K562 (cell line): ENCODE measurements at regions not wholly inside any gene's neighbourhood (a gene's known extent, or its start where the extent isn't known, plus 50 kb on each side); places are given as distances from the start of the nearest gene placed in this dataset.

Experiments used
- ATAC-seq: fragments of 200-7000 bp; cut with Tn5 transposase; 3 replicates; pipeline ENCODE4 v1.9.1; 2020; ENCODE audit warnings: moderate library complexity
- BruUV-seq: library from RNA; stranded (reverse); fragments of 400-500 nt; replicated peaks from 2 replicates; lab custom pipeline; 2021; lab: Mats Ljungman, UMichigan
- CTCF ChIA-PET: fragments of 300-600 bp; formaldehyde crosslinking; extraction: SDS; loops from one replicate; lab custom pipeline; 2021; ENCODE audit warnings: low intra/inter-chr PET ratio; lab: Yijun Ruan, JAX
- POLR2A ChIA-PET: fragments of 300-600, 350-650 bp; sonication (Branson Sonifier 250); formaldehyde crosslinking; extraction: SDS; loops from one replicate; lab custom pipeline; 2021; ENCODE audit warnings: antibody characterized with exemption, inconsistent platforms; lab: Yijun Ruan, JAX
- DNase-seq, 4 experiments: peaks; one replicate each; pipeline versions ENCODE4 v3.0.0 to v3.0.0-alpha.2; 2011 to 2018; ENCODE audit warnings: low spot score in 3 of 4, mixed read lengths in 3 of 4; ENCODE audit errors: extremely low read depth in 1 of 4
- FAIRE-seq: peaks from 2 replicates; lab custom pipeline; 2011; peaks lifted over from hg19 to GRCh38; lab: Jason Lieb, UNC
- H2AFZ ChIP-seq: 2 replicates; pipeline ENCODE4 v1.6.0; 2011; ENCODE audit warnings: low read depth, low read length, control low read depth, inconsistent platforms
- H3K27ac ChIP-seq: fragments of 200-600 bp; 3 replicates; pipeline ENCODE4 v1.8.0; 2011; ENCODE audit warnings: low read depth, mild to moderate bottlenecking, control low read depth, inconsistent platforms, low read length, moderate library complexity, mixed read lengths; ENCODE audit errors: extremely low read depth
- H3K27me3 ChIP-seq, 2 experiments: fragments of 300-600 bp in 1 of 2; 2 replicates in 1 of 2; 3 replicates in 1 of 2; pipeline versions ENCODE4 v1.6.0 to v1.8.0; 2011; ENCODE audit warnings: inconsistent platforms in 2 of 2, low read length in 2 of 2, mild to moderate bottlenecking in 1 of 2, mixed read lengths in 1 of 2, moderate library complexity in 1 of 2; ENCODE audit not compliant: control insufficient read depth in 2 of 2, insufficient read depth in 2 of 2
- H3K36me3 ChIP-seq: fragments of 300-600 bp; 3 replicates; pipeline ENCODE4 v1.8.0; 2011; ENCODE audit warnings: mild to moderate bottlenecking, low read length, inconsistent platforms; ENCODE audit not compliant: control insufficient read depth, insufficient read depth
- H3K4me1 ChIP-seq, 2 experiments: fragments of 200-600 bp in 1 of 2; replicated peaks in 1 of 2; 2 replicates in 1 of 2; 3 replicates in 1 of 2; pipeline versions ENCODE4 v1.5.1 to v1.8.0; 2011; ENCODE audit warnings: inconsistent platforms in 2 of 2, low read length in 2 of 2, mild to moderate bottlenecking in 1 of 2, mixed read lengths in 1 of 2, moderate library complexity in 1 of 2; ENCODE audit not compliant: control insufficient read depth in 2 of 2, insufficient read depth in 2 of 2
- H3K4me2 ChIP-seq: 2 replicates; pipeline ENCODE4 v1.6.1; 2011; ENCODE audit warnings: low read length, control low read depth, inconsistent platforms, mixed read lengths; ENCODE audit not compliant: insufficient read depth
- H3K4me3 ChIP-seq: fragments of 200-600 bp; sonication (generic), shearing (Covaris generic); 2 replicates; pipeline ENCODE4 v1.5.1; 2016; ENCODE audit warnings: control low read depth, inconsistent platforms
- H3K79me2 ChIP-seq: fragments of 200-600 bp; 3 replicates; pipeline ENCODE4 v1.8.0; 2011; ENCODE audit warnings: low read length, inconsistent platforms; ENCODE audit not compliant: control insufficient read depth, insufficient read depth
- H3K9ac ChIP-seq, 2 experiments: 2 replicates each; pipeline versions ENCODE4 v1.6.0 to v1.6.1; 2011; ENCODE audit warnings: low read depth in 2 of 2, low read length in 2 of 2, control low read depth in 1 of 2, inconsistent platforms in 1 of 2, mild to moderate bottlenecking in 1 of 2, mixed read lengths in 1 of 2; ENCODE audit not compliant: insufficient read depth in 1 of 2
- H3K9me1 ChIP-seq: one replicate; pipeline ENCODE4 v1.6.0; 2011; ENCODE audit warnings: inconsistent platforms, mild to moderate bottlenecking, low read length, moderate library complexity; ENCODE audit not compliant: control insufficient read depth, insufficient read depth
- H3K9me3 ChIP-seq: replicated peaks from 2 replicates; pipeline ENCODE4 v1.5.1; 2011; ENCODE audit warnings: low read depth, low read length, inconsistent platforms; ENCODE audit not compliant: control insufficient read depth, insufficient read depth
- H4K20me1 ChIP-seq: replicated peaks from 2 replicates; pipeline ENCODE4 v1.6.1; 2011; ENCODE audit warnings: low read length, inconsistent platforms, mixed read lengths; ENCODE audit not compliant: control insufficient read depth, insufficient read depth
- CEBPG ChIP-seq, 3 experiments: fragments of 200-800 bp in 1 of 3; sonication (Bioruptor generic) in 1 of 3; sonication (generic) in 1 of 3; formaldehyde crosslinking in 1 of 3; IDR thresholded peaks in 2 of 3; conservative IDR thresholded peaks in 1 of 3; 2 replicates each; pipeline versions ENCODE4 v1.6.1 to v1.8.0; 2016 to 2022; ENCODE audit warnings: missing compliant biosample characterization in 2 of 3, missing genetic modification characterization in 2 of 3, mild to moderate bottlenecking in 1 of 3, missing genetic modification reagents in 1 of 3
- LCOR ChIP-seq: sonication (generic); formaldehyde crosslinking; IDR thresholded peaks from 2 replicates; pipeline ENCODE4 v1.8.0; 2022; ENCODE audit warnings: mild to moderate bottlenecking, missing genetic modification reagents
- SIN3B ChIP-seq: fragments of 450-650 bp; IDR thresholded peaks from 2 replicates; pipeline ENCODE4 v1.6.1; 2017; ENCODE audit warnings: low read depth, mild to moderate bottlenecking, moderate library complexity
- ZBED1 ChIP-seq: IDR thresholded peaks from 2 replicates; pipeline ENCODE4 v1.6.1; 2014
- WGBS: fragments of 100-300 bp; shearing (Covaris generic); methylation state at CpG from one replicate; pipeline ENCODE4 v1.1.6; 2016; ENCODE audit warnings: low coverage, mixed read lengths; ENCODE audit not compliant: insufficient coverage; ENCODE audit errors: missing lambda C conversion rate; 5-methylcytosine and 5-hydroxymethylcytosine counted together
- in situ Hi-C: fragments of 300-500 bp; cut with MboI; formaldehyde crosslinking; loops from 4 replicates; pipeline ENCODE4 v1.15.0; 2018; ENCODE audit warnings: inconsistent platforms, mixed read lengths
- intact Hi-C: fragments of 100-400 bp; cut with micrococcal nuclease; formaldehyde crosslinking; loops from 2 replicates; pipeline ENCODE4 v1.14.2; 2022
- TF ChIP-seq, protein P1 (sequence below), 2 experiments: fragments of 450-650 bp in 1 of 2; sonication (generic) in 1 of 2; formaldehyde crosslinking in 1 of 2; IDR thresholded peaks in 1 of 2; conservative IDR thresholded peaks in 1 of 2; 2 replicates each; pipeline versions ENCODE4 v1.6.1 to v1.8.1; 2016 to 2023; ENCODE audit warnings: mild to moderate bottlenecking in 2 of 2, moderate library complexity in 2 of 2, inconsistent platforms in 1 of 2, missing genetic modification reagents in 1 of 2

DNA sequence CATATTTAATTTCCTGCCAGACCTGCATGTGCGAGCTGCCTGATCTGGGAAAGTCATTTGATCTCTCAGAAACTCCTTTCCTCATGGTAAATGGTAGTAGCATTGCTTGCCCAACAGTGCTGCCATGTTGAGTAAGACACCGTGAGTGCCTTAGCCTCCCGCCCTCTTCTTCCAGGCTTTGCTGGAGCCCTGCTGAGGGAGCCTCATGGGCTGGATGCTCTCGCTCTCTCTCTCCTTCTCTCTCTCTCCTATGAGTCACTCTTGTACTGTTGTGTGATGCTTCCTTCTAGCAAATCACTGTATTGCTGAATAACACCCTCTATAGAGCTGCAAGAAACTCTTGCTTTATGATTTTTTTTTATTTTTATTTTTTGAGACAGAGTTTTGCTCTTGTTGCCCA, 365.5 kb downstream of the UQCRFS1 start:
- DNase-seq (no peak), ATAC-seq (no peak), FAIRE-seq (no peak)
- in situ Hi-C loops, result no loop called here
- intact Hi-C loops, result no loop called here
- no peak overlapping the region for H3K4me2 ChIP-seq
- TF ChIP-seq LCOR (CRISPR knock-in tag) (no peak), ZBED1 (no peak), SIN3B (no peak), CEBPG (CRISPR knock-in tag; IDR thresholded peaks at IDR 0.05) (no peak), CEBPG (tag; conservative IDR thresholded peaks at IDR 0.05 in 1 of 2, IDR thresholded peaks at IDR 0.05 in 1 of 2) (0 out of 4 replicates have a peak, but pooled peaks of 1 of the 2 experiments have one; percentile 23)
- TF ChIP-seq, protein P1, sequence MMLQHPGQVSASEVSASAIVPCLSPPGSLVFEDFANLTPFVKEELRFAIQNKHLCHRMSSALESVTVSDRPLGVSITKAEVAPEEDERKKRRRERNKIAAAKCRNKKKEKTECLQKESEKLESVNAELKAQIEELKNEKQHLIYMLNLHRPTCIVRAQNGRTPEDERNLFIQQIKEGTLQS (IDR thresholded peaks at IDR 0.05), result no peak
- TF ChIP-seq, protein P1 (CRISPR knock-in tag; conservative IDR thresholded peaks at IDR 0.05), result no peak
- POLR2A ChIA-PET, result interaction anchor here (0.7 to 0.9 kb wide), 2 partner anchors 35 to 47 kb away, joined by 3 read pairs; no protein-coding TSS in a partner anchor
- H3K4me3 ChIP-seq, result no peak overlapping the region
- no peak overlapping the region for H3K27ac ChIP-seq
- 0% methylated on average over 3 of the region's 4 CpGs for WGBS
- H3K36me3 ChIP-seq, result no peaks in the 10 kb centered on the region
- H3K9ac ChIP-seq, result no peak overlapping the region
- no peaks in the 10 kb centered on the region for H3K9me3 ChIP-seq
- no peaks in the 10 kb centered on the region for H3K79me2 ChIP-seq
- no peaks in the 10 kb centered on the region for H3K4me1 ChIP-seq
- H3K9me1 ChIP-seq, result no peaks in the 10 kb centered on the region
- peaks cover 0 to 5% of the 10 kb centered on the region in 2 experiments; a peak in 1 of 5 replicates for H3K27me3 ChIP-seq
- H4K20me1 ChIP-seq, result no peaks in the 10 kb centered on the region
- no TSS peak for BruUV-seq
- H2AFZ ChIP-seq, result no peak overlapping the region
- CTCF ChIA-PET, result no interaction called here
